ENCODE measurements at regions not wholly inside any gene's neighbourhood (a gene's known extent, or its start where the extent isn't known, plus 50 kb on each side); places are given as distances from the start of the nearest gene placed in this dataset.

DNA sequence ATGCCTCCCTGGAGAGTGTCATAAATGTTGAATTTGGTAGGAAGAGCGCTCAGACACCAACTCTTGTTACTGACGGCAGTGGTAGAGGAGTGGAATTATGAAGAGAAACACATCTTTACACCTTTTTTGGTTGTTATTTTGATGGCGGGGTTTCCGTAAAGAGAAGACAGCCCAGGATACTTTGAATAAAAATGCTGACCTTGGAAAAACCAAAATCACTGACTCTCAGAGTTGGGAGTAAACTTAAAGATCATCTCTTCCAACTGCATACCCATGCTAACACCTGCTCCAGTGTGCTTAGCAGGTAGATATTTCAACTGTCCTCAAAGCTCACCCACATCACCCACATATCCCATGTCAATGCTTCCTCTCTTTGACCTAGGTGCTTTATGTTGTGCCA, 498.6 kb downstream of the LIG4 start:
- H3K36me3 ChIP-seq (ENCODE audit: control insufficient read depth in 1 of 2, insufficient read depth in 2 of 2, low read length in 2 of 2) = no peaks in the 10 kb centered on the region
- H3K27ac ChIP-seq (ENCODE audit: low read depth, low read length) = no peak overlapping the region
- POLR2A ChIA-PET = no interaction called here
- H3K4me2 ChIP-seq (ENCODE audit: low read length) = no peak overlapping the region
- no peaks in the 10 kb centered on the region for H3K27me3 ChIP-seq (ENCODE audit: insufficient read depth, low read length)
- BruUV-seq (replicated peaks) = no TSS peak
- no peak overlapping the region for H3K9ac ChIP-seq (ENCODE audit: low read length)
- intact Hi-C loops (cut with micrococcal nuclease) = no loop called here
- H3K79me2 ChIP-seq (ENCODE audit: insufficient read depth, low read length) = no peaks in the 10 kb centered on the region
- DNase-seq (ENCODE audit: low read depth, low spot score) (no peak), ATAC-seq (no peak)
- CTCF ChIA-PET = no interaction called here
- H2AFZ ChIP-seq (ENCODE audit: low read depth, low read length, poor library complexity, severe bottlenecking) = no peak overlapping the region
- H3K4me1 ChIP-seq (ENCODE audit: control insufficient read depth in 1 of 2, insufficient read depth in 2 of 2, low read length in 2 of 2) = no peaks in the 10 kb centered on the region
- H3K9me2 ChIP-seq (ENCODE audit: insufficient read depth) = no peaks in the 10 kb centered on the region
- H3K9me3 ChIP-seq (ENCODE audit: control insufficient read depth in 1 of 2, insufficient read depth in 1 of 2, low read depth in 1 of 2, low read length in 2 of 2) = peaks cover 9 to 12% of the 10 kb centered on the region in 2 experiments; a peak in 2 of 4 replicates
- H3K4me3 ChIP-seq (replicated peaks in 1 of 2; ENCODE audit: low read depth in 1 of 2, low read length in 2 of 2) = no peak overlapping the region
- TF ChIP-seq SIN3A (IDR thresholded peaks at IDR 0.05; ENCODE audit: low read depth) = no peak
- TF ChIP-seq YY1 (IDR thresholded peaks at IDR 0.05; ENCODE audit: extremely low read depth, insufficient replicate concordance, low read depth, low read length) = no peak
- no peak for TF ChIP-seq MAX (IDR thresholded peaks at IDR 0.05)
- TF ChIP-seq TCF7L2 (IDR thresholded peaks at IDR 0.05; ENCODE audit: borderline replicate concordance, extremely low read depth, insufficient read depth, insufficient read length) = no peak
- no peaks in the 10 kb centered on the region for H4K20me1 ChIP-seq (ENCODE audit: insufficient read depth)
- RAD21 ChIA-PET (ENCODE audit: low non-redundant PET in 1 of 2, low total read pairs in 2 of 2, uncharacterized antibody in 2 of 2, unreplicated experiment in 2 of 2) = no interaction called here

DNA sequence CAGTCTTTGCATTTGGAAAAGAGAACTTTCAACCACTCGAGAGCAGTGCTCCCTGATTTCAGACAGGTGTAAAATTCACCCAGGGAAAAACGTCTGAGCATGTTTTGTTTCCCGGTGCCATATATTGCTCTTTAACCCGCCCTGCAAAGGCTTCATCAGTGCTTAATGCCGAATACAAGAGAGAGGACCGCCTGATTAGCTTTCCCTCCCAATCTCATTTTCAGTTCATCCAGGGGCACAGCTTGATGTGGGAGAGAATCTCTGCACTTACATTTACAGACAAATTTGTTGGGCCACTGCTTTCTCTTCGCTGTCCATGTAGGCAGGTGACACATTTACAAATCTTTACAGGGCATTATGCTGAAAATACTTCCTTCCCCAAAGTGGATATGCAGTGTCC, 499.1 kb downstream of the LIG4 start:
- ChIA-PET CTCF (no interaction called here), POLR2A (no interaction called here), RAD21 (ENCODE audit: low non-redundant PET in 1 of 2, low total read pairs in 2 of 2, uncharacterized antibody in 2 of 2, unreplicated experiment in 2 of 2) (no interaction called here)
- Histone ChIP-seq H3K9ac (ENCODE audit: low read length) (no peak overlapping the region), H3K9me2 (ENCODE audit: insufficient read depth) (no peaks in the 10 kb centered on the region), H3K36me3 (ENCODE audit: control insufficient read depth in 1 of 2, insufficient read depth in 2 of 2, low read length in 2 of 2) (no peaks in the 10 kb centered on the region), H2AFZ (ENCODE audit: low read depth, low read length, poor library complexity, severe bottlenecking) (no peak overlapping the region), H3K4me2 (ENCODE audit: low read length) (no peak overlapping the region), H3K4me1 (ENCODE audit: control insufficient read depth in 1 of 2, insufficient read depth in 2 of 2, low read length in 2 of 2) (no peaks in the 10 kb centered on the region), H3K27ac (ENCODE audit: low read depth, low read length) (no peak overlapping the region), H3K79me2 (ENCODE audit: insufficient read depth, low read length) (no peaks in the 10 kb centered on the region), H4K20me1 (ENCODE audit: insufficient read depth) (no peaks in the 10 kb centered on the region), H3K9me3 (ENCODE audit: control insufficient read depth in 1 of 2, insufficient read depth in 1 of 2, low read depth in 1 of 2, low read length in 2 of 2) (peaks cover 9 to 11% of the 10 kb centered on the region in 2 experiments; a peak in 2 of 4 replicates), H3K4me3 (replicated peaks in 1 of 2; ENCODE audit: low read depth in 1 of 2, low read length in 2 of 2) (no peak overlapping the region), H3K27me3 (ENCODE audit: insufficient read depth, low read length) (no peaks in the 10 kb centered on the region)
- BruUV-seq (replicated peaks) = no TSS peak
- ATAC-seq (no peak), DNase-seq (ENCODE audit: low read depth, low spot score) (no peak)
- intact Hi-C loops (cut with micrococcal nuclease) = no loop called here
- TF ChIP-seq, protein P1, sequence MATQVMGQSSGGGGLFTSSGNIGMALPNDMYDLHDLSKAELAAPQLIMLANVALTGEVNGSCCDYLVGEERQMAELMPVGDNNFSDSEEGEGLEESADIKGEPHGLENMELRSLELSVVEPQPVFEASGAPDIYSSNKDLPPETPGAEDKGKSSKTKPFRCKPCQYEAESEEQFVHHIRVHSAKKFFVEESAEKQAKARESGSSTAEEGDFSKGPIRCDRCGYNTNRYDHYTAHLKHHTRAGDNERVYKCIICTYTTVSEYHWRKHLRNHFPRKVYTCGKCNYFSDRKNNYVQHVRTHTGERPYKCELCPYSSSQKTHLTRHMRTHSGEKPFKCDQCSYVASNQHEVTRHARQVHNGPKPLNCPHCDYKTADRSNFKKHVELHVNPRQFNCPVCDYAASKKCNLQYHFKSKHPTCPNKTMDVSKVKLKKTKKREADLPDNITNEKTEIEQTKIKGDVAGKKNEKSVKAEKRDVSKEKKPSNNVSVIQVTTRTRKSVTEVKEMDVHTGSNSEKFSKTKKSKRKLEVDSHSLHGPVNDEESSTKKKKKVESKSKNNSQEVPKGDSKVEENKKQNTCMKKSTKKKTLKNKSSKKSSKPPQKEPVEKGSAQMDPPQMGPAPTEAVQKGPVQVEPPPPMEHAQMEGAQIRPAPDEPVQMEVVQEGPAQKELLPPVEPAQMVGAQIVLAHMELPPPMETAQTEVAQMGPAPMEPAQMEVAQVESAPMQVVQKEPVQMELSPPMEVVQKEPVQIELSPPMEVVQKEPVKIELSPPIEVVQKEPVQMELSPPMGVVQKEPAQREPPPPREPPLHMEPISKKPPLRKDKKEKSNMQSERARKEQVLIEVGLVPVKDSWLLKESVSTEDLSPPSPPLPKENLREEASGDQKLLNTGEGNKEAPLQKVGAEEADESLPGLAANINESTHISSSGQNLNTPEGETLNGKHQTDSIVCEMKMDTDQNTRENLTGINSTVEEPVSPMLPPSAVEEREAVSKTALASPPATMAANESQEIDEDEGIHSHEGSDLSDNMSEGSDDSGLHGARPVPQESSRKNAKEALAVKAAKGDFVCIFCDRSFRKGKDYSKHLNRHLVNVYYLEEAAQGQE (IDR thresholded peaks at IDR 0.05; ENCODE audit: low read depth) = no peak
- TF ChIP-seq EGR1 (IDR thresholded peaks at IDR 0.05; ENCODE audit: low read depth) = no peak
- TF ChIP-seq POLR2AphosphoS5 (IDR thresholded peaks at IDR 0.05; ENCODE audit: low read depth, low read length) = no peak
- no peak for TF ChIP-seq ZFX (IDR thresholded peaks at IDR 0.05)
- no peak for TF ChIP-seq FOSL1 (IDR thresholded peaks at IDR 0.05; ENCODE audit: low read depth)
